Stimulated activated effector memory CD8-positive, alpha-beta T cell treated with anti-CD3 and anti-CD28 coated beads, Interleukin-12 subunit alpha, Interleukin-12 subunit beta, amount 100 ng/mL, for 72 hours (primary cell): ENCODE measurements at regions not wholly inside any gene's neighbourhood (a gene's known extent, or its start where the extent isn't known, plus 50 kb on each side); places are given as distances from the start of the nearest gene placed in this dataset.

Source experiments
- ATAC-seq: fragments of 150-1000 bp; cut with Tn5 transposase; 2 replicates; pipeline ENCODE4 v1.10.0; 2021
- DNase-seq, 2 donors: peaks; one replicate each; pipeline ENCODE4 v3.0.0; 2021 to 2022; ENCODE audit warnings: low spot score in 2 of 2
- H3K27ac Mint-ChIP-seq: one replicate; pipeline ENCODE4 v1.8.0; 2022; ENCODE audit warnings: mild to moderate bottlenecking, mixed read lengths
- H3K36me3 Mint-ChIP-seq: one replicate; pipeline ENCODE4 v1.8.0; 2022; ENCODE audit warnings: mild to moderate bottlenecking, mixed read lengths
- H3K4me1 Mint-ChIP-seq: one replicate; pipeline ENCODE4 v1.8.0; 2022; ENCODE audit warnings: mixed read lengths
- H3K4me3 Mint-ChIP-seq: one replicate; pipeline ENCODE4 v1.8.0; 2022; ENCODE audit warnings: mild to moderate bottlenecking, mixed read lengths
- H3K9me3 Mint-ChIP-seq: one replicate; pipeline ENCODE4 v1.8.0; 2022; ENCODE audit warnings: mixed read lengths

DNA sequence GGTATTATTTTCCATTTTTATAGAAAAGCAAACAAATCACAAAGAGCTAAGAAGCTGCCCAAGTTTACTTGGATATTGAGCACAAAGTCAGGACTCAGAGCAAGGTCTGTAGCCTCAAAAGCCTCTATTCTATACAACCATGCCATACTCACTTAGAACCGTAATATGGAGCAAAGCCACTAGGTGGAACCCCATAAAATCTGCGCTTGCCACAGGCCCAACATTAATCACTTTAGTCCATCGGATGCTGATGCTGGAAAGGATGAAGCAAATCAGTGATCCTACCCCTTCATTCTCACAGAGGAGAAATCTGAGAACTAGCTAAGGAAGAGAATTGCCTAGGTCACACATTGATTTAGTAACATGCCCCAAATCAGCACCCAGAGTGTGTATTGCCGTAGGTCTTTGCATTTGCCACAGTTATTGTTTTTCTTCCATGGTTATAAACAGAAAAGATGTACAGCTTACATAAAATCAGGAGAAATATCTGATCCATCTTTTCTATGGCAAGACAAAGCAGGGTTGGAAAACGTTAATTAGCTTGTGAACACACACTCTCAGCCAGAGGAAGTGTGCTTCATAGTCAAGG is 56.7 kb upstream of the RAB38 start:
- ATAC-seq (peak; percentile 64), DNase-seq (peak in 1 of 2 donors; percentile 52)
- H3K9me3 Mint-ChIP-seq = peaks cover 23% of the 10 kb centered on the region
- no peaks in the 10 kb centered on the region for H3K4me1 Mint-ChIP-seq
- no peaks in the 10 kb centered on the region for H3K36me3 Mint-ChIP-seq
- H3K27ac Mint-ChIP-seq = no peak overlapping the region
- no peak overlapping the region for H3K4me3 Mint-ChIP-seq

DNA sequence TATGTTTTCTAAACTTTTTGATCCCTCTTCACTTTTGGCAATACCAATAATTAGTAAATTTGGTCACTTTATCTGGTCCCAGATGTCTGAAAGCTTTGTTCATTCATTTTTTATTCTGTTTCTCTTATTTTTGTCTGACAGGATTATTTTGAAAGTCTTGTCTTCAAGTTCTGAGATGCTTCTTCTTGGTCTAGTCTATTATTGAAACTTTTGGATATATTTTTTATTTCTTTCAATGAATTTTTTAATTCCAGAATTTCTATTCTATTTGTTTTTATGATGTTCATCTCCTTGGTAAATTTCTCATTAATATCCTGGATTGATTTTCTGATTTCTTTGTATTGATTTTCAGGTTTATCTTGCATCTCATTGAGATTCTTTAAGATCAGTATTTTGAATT is 54.1 kb upstream of the RAB38 start:
- H3K9me3 Mint-ChIP-seq = peaks cover 28% of the 10 kb centered on the region
- H3K4me3 Mint-ChIP-seq = no peak overlapping the region
- no peak for ATAC-seq
- H3K4me1 Mint-ChIP-seq = no peaks in the 10 kb centered on the region
- no peak for DNase-seq
- no peaks in the 10 kb centered on the region for H3K36me3 Mint-ChIP-seq
- no peak overlapping the region for H3K27ac Mint-ChIP-seq
